ENCODE measurements at regions not wholly inside any gene's neighbourhood (a gene's known extent, or its start where the extent isn't known, plus 50 kb on each side); places are given as distances from the start of the nearest gene placed in this dataset.

DNA sequence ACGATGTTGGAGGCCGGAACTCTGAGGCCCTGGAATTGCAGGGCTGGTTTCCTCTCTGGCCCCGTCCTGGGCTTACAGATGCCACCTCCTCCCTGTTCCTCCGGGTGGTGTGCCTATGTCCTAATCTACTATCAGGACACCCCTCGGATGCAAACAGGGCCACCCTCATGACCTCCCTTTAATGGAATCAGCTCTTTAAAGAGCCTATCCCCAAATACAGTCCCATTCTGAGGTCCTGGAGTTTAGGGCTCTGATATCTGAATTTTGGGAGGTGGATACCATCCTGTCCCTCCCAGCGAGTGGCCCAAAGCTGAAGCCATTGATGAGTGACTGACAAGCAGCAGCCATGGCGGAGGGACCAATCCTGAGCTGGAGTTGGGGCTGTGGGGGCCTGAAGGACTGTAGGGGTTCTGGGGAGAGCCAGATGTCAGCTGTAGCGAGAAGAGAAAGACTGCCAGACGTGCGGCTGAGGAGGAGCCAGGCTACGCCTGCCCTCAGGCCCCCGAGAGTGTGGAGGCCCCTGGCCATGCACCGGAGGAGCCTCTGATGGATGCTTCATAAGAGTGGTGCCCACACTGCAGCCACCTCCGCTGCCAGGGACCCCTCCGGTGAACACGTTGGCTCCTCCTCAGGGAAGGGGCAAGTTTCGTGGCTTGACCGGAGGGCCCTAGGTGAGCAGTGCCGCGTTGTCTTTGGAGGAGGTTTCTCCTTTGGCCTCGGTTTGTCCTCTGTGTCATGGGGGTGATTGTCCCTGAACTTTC, 100.2 kb downstream of the KIF26A start:
- TF ChIP-seq, protein P1, sequence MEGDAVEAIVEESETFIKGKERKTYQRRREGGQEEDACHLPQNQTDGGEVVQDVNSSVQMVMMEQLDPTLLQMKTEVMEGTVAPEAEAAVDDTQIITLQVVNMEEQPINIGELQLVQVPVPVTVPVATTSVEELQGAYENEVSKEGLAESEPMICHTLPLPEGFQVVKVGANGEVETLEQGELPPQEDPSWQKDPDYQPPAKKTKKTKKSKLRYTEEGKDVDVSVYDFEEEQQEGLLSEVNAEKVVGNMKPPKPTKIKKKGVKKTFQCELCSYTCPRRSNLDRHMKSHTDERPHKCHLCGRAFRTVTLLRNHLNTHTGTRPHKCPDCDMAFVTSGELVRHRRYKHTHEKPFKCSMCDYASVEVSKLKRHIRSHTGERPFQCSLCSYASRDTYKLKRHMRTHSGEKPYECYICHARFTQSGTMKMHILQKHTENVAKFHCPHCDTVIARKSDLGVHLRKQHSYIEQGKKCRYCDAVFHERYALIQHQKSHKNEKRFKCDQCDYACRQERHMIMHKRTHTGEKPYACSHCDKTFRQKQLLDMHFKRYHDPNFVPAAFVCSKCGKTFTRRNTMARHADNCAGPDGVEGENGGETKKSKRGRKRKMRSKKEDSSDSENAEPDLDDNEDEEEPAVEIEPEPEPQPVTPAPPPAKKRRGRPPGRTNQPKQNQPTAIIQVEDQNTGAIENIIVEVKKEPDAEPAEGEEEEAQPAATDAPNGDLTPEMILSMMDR (IDR thresholded peaks at IDR 0.05; ENCODE audit: borderline replicate concordance, extremely low read depth, low read length, poor library complexity, severe bottlenecking) = no peak
- TF ChIP-seq EZH2 (IDR thresholded peaks at IDR 0.05; ENCODE audit: borderline replicate concordance, low read depth, low read length, severe bottlenecking) = no peak
